Activated T-cell treated with anti-CD3 and anti-CD28 coated beads, Interleukin-2, amount 50 U/mL, for 24 hours (primary cell): ENCODE measurements at regions not wholly inside any gene's neighbourhood (a gene's known extent, or its start where the extent isn't known, plus 50 kb on each side); places are given as distances from the start of the nearest gene placed in this dataset.
"Not testable (repeated sequence)": the region's sequence is repeated elsewhere in the genome, so short reads cannot be mapped to it uniquely, and the experiment has no call there.

Experiments used
- DNase-seq: peaks from one replicate; pipeline ENCODE4 v3.0.0-alpha.2; 2020
- H3K27ac Mint-ChIP-seq: 2 replicates; pipeline ENCODE4 v1.8.0; 2020; ENCODE audit warnings: mild to moderate bottlenecking, mixed read lengths
- H3K27me3 Mint-ChIP-seq: 2 replicates; pipeline ENCODE4 v1.8.0; 2020; ENCODE audit warnings: mixed read lengths
- H3K36me3 Mint-ChIP-seq: 2 replicates; pipeline ENCODE4 v1.8.0; 2020; ENCODE audit warnings: low read depth, mixed read lengths
- H3K4me1 Mint-ChIP-seq: 2 replicates; pipeline ENCODE4 v1.8.0; 2020; ENCODE audit warnings: low read depth, mixed read lengths
- H3K4me3 Mint-ChIP-seq: 2 replicates; pipeline ENCODE4 v1.8.0; 2020; ENCODE audit warnings: mild to moderate bottlenecking, moderate library complexity, mixed read lengths
- H3K9me3 Mint-ChIP-seq: 2 replicates; pipeline ENCODE4 v1.8.0; 2020; ENCODE audit warnings: mixed read lengths

DNA sequence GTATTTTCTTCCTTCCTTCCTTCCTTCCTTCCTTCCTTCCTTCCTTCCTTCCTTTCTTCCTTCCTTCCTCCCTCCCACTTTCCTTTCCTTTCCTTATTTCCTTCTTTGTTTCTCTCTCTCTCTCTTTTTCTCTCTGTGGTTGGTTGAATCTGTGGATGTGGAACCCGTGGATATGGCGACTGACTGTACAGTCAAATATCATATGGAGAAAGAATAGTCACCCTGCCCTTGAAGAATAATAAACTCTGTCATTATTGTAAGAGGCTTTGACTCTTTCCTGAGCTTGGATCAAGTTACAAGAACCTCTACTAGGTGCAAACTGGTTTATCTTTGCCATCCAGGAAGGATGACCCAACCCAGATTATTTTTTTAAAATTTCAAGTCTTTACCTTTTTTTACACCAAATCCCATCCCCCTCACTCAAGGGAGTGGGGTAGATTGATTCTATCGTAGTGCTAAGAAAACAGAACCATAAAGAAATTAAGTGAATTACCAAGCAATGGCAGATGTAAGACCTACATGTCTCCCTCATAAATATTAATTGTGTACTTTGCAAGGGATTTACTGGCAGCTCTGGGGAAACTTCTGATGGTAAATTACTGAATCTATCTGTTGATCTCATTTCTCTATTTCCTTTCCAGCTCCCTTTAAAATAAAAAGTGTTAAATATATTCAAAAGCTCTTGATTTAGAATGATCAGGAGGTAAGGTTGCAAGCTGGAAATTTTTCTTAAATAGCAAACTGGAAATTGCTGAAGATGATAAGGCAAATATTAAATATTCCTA is 667.5 kb downstream of the UTRN start:
- no peak overlapping the region for H3K27ac Mint-ChIP-seq
- H3K27me3 Mint-ChIP-seq: no peaks in the 10 kb centered on the region
- DNase-seq: no peak
- no peaks in the 10 kb centered on the region for H3K36me3 Mint-ChIP-seq
- H3K4me3 Mint-ChIP-seq: no peak overlapping the region
- H3K9me3 Mint-ChIP-seq: no peaks in the 10 kb centered on the region
- H3K4me1 Mint-ChIP-seq: no peaks in the 10 kb centered on the region

DNA sequence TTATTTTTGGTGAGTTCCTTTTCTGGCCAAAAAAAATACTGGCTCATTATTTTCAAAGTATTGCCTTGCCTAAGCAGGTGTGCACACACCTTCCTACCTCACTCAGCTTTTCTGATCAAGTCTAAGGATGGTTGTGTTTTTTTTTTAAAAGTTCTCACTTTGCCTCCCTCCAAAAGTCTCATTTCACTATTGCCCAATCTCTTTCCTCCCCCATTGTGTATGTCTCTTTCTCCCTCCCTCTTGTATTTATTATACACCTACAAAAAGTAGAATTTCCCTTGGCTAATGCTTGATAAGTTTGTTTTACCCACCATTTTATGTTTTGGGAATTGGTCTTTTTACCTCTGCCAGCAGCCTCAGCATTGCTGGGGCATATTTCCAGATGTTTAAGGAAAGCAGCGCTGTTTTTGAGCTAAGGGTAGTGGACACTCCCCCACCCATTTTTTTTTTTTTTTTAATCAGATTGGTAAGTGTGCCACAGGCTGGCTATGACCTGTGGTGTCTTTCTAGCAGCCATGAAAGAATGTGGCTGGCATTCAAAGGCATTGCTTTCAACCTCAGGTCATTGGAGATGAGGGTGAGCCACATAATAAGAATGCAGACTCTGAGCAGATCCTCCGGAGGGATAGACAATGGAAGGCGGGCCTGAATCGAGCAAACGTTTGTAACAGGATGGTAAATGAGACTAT is 668.6 kb downstream of the UTRN start:
- H3K4me3 Mint-ChIP-seq: no peak overlapping the region
- no peak overlapping the region for H3K27ac Mint-ChIP-seq
- H3K36me3 Mint-ChIP-seq: no peaks in the 10 kb centered on the region
- no peaks in the 10 kb centered on the region for H3K27me3 Mint-ChIP-seq
- DNase-seq: no peak
- H3K4me1 Mint-ChIP-seq: no peaks in the 10 kb centered on the region
- no peaks in the 10 kb centered on the region for H3K9me3 Mint-ChIP-seq

- Mint-ChIP-seq H3K27ac (no peak overlapping the region), H3K36me3 (no peaks in the 10 kb centered on the region), H3K4me1 (no peaks in the 10 kb centered on the region), H3K27me3 (no peaks in the 10 kb centered on the region), H3K9me3 (no peaks in the 10 kb centered on the region), H3K4me3 (no peak overlapping the region)
- no peak for DNase-seq
Measured at GRCh38 chr6:144954241-144954556, 669.1 kb downstream of the UTRN start.

DNA sequence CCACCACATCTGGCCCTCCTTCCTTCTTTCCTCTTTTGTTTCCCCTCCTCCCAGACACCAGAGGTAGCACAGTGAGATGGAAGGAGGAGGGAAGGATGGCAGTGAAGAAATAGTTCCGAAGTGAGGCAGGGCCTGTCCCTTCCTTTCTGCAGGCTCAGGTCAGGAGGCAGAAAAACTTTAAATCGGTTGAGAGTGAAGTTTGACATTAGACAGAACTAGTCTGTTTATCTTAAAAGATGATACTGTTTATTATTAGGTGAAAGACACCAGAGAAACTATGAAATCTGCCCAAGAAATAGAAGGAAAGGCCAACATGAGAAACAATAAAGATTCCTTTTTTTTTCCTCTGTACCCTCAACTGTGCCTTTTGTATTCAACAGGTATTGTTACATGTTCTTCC is 670.3 kb downstream of the UTRN start:
- H3K4me3 Mint-ChIP-seq: no peak overlapping the region
- H3K36me3 Mint-ChIP-seq: no peaks in the 10 kb centered on the region
- no peak for DNase-seq
- no peak overlapping the region for H3K27ac Mint-ChIP-seq
- no peaks in the 10 kb centered on the region for H3K27me3 Mint-ChIP-seq
- H3K9me3 Mint-ChIP-seq: no peaks in the 10 kb centered on the region
- H3K4me1 Mint-ChIP-seq: no peaks in the 10 kb centered on the region

DNA sequence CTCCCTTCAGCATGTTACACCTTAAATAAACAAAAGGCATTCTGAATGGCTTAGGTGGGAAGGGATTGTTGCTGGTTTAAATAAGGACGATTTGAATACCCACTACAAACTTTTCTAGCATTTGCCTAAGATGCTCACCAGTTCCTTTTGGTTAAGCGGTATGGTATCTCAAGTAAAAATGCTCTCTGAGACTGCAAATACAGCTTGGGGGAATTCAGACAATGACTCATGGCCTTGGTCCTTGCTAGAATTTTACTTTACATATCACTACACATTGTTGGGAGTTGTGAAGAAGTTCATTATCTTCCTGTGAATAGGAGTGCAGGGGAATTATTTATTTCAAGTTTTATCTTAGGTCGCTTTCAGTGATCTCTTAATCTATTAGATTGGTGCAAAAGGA is 670.7 kb downstream of the UTRN start:
- Mint-ChIP-seq H3K36me3 (no peaks in the 10 kb centered on the region), H3K4me3 (no peak overlapping the region), H3K9me3 (no peaks in the 10 kb centered on the region), H3K27me3 (no peaks in the 10 kb centered on the region), H3K4me1 (no peaks in the 10 kb centered on the region), H3K27ac (no peak overlapping the region)
- DNase-seq: no peak

- not testable (repeated sequence) for H3K9me3 Mint-ChIP-seq, H3K36me3 Mint-ChIP-seq, H3K27me3 Mint-ChIP-seq, DNase-seq, H3K27ac Mint-ChIP-seq, H3K4me3 Mint-ChIP-seq, H3K4me1 Mint-ChIP-seq
Measured at GRCh38 chr6:144956697-144957096, 671.6 kb downstream of the UTRN start.

GRCh38 chr6:144957236-144957937 is 672.3 kb downstream of the UTRN start:
- Mint-ChIP-seq H3K4me3 (no peak overlapping the region), H3K27me3 (peaks cover 4% of the 10 kb centered on the region), H3K9me3 (no peaks in the 10 kb centered on the region), H3K4me1 (no peaks in the 10 kb centered on the region), H3K27ac (no peak overlapping the region), H3K36me3 (no peaks in the 10 kb centered on the region)
- DNase-seq: no peak

DNA sequence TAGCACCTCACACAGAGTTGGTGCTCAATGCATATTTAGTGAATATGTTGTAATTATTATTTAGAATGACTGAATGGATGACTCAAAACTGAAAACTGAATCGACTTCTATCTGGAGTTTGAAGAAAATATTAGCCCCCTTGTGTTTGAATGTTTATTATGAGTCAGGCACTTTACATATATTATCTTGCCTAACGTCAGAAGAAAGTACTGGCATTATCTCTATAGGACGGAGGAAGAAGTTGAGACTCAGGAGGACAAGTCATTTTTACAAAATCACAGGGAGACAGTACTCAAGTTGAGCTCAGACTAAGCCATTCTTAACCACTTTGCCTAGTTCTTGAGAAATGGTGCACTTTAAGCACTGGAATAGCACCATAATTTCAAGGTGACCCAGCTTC is 684.0 kb downstream of the UTRN start:
- no peaks in the 10 kb centered on the region for H3K9me3 Mint-ChIP-seq
- peaks cover 27% of the 10 kb centered on the region for H3K27me3 Mint-ChIP-seq
- H3K27ac Mint-ChIP-seq: no peak overlapping the region
- H3K4me1 Mint-ChIP-seq: no peaks in the 10 kb centered on the region
- no peak for DNase-seq
- H3K4me3 Mint-ChIP-seq: no peak overlapping the region
- no peaks in the 10 kb centered on the region for H3K36me3 Mint-ChIP-seq

DNA sequence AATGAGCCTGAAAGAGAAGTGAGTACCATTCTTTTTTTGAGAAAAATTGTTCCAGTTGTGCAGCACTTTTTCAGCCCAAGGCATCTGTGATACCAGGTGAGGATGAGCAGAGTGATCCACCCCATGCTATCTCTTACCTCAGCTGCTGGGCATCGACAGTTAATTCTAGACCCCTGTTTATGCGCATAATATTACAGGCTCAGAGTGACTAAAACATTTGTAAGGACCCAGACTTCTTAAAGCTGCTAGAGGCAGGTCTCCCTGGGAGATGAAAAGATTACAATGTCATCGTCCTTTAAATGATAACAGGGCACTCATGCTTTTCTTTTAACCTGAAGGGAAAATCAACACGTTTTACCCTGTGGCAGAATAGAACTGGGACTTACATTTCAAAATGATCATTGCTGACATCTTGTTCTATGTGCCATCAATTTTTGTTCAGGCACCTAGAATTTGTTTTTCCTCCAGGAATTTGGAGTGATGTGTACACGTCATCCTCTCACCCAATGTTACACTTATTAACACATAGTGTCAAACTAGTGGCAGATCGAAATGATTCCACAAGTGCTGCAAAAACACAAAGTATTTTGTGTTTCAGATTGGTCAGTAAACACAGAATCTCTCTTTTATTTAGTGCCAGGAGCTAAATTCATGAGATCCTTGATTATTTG is 684.6 kb downstream of the UTRN start:
- no peak for DNase-seq
- peaks cover 25% of the 10 kb centered on the region for H3K27me3 Mint-ChIP-seq
- H3K27ac Mint-ChIP-seq: no peak overlapping the region
- no peaks in the 10 kb centered on the region for H3K36me3 Mint-ChIP-seq
- H3K9me3 Mint-ChIP-seq: no peaks in the 10 kb centered on the region
- no peak overlapping the region for H3K4me3 Mint-ChIP-seq
- no peaks in the 10 kb centered on the region for H3K4me1 Mint-ChIP-seq

DNA sequence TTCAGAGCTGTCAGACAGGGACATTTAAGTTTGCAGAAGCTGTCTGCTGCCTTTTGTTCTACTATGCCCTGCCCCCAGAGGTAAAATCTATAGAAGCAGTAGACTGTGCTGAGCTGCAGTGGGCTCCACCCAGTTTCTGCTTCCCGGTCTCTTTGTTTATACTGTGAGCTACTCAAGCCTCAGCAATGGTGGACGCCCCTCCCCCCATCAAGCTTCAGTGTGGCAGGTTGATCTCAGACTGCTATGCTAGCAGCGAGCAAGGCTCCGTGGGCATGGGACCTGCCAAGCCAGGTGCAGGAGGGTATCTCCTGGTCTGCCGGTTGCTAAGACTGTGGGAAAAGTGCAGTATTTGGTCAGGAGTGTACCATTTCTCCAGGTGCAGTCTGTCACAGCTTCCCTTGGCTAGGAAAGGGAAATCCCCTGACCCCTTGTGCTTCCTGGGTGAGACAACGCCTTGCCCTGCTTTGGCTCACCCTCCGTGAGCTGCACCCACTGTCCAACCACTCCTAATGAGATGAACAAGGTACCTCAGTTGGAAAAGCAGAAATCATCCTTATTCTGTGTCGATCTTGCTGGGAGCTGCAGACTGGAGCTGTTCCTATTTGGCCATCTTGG is 692.2 kb downstream of the UTRN start:
- H3K4me3 Mint-ChIP-seq, H3K4me1 Mint-ChIP-seq, H3K36me3 Mint-ChIP-seq, H3K9me3 Mint-ChIP-seq, H3K27ac Mint-ChIP-seq, DNase-seq: not testable (repeated sequence)
- peaks cover 14% of the 10 kb centered on the region for H3K27me3 Mint-ChIP-seq

DNA sequence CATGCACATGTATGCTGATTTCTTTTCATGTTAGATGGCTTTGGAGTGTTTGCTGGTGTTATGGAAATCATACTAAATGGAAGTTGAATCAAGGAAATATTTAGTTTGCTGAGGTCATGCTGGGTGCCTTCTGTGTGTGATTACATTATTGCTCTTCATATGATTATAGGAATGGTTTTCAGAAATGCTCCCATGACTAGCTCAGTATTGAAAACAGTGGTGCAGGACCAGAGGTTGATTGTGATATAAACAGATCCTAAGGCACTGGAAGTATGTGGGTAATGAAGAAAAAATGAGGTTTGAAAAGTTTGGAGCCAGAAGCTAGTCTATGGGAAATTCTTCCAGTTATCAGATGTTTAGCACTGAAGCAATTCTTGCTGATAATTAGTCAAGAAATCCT is 693.1 kb downstream of the UTRN start:
- no peaks in the 10 kb centered on the region for H3K36me3 Mint-ChIP-seq
- H3K27ac Mint-ChIP-seq: no peak overlapping the region
- peaks cover 14% of the 10 kb centered on the region for H3K27me3 Mint-ChIP-seq
- no peaks in the 10 kb centered on the region for H3K4me1 Mint-ChIP-seq
- no peaks in the 10 kb centered on the region for H3K9me3 Mint-ChIP-seq
- DNase-seq: no peak
- H3K4me3 Mint-ChIP-seq: no peak overlapping the region

- DNase-seq: no peak
- Mint-ChIP-seq H3K27ac (no peak overlapping the region), H3K9me3 (peaks cover 4% of the 10 kb centered on the region), H3K4me3 (no peak overlapping the region), H3K36me3 (no peaks in the 10 kb centered on the region), H3K27me3 (peaks cover 30% of the 10 kb centered on the region), H3K4me1 (no peaks in the 10 kb centered on the region)
Measured at GRCh38 chr6:144986271-144986670, 701.1 kb downstream of the UTRN start.

DNA sequence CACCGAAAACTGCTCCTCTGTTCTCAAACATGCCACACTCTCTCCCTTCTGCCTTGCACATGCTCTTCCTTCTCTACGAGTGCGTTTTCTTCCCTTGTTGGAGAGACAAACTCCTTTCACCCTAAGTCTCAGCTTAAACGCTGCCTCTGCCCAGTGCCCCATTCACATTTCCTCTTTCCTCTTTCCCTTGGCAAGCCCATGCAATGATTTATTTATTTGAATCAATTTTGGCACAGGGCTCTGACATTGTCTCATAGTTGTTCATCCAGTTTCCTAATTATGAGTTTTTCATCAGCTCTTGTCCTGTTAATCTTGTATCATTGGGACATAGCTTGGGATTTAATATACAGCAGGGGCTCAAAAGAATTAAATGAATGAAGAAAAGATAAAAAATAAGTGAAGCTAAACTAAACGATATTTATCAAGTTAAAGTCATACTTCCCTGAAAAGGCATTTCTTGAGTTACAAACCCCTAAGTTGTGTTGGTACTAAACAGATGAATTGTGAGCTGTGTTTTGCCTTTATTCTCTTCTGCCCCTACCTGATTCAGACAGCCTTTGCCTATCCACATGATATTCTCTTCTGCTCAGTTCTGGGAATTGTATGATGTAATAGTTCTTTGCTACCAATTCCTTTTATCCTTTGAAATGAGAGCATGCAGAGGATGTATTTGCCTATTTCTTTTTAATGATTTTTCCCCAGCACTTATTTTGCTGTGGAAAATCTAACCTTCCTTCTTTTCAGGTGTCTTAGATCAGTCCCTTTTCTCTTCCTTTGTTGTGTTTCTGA is 704.4 kb downstream of the UTRN start:
- Mint-ChIP-seq H3K27ac (no peak overlapping the region), H3K36me3 (no peaks in the 10 kb centered on the region), H3K4me1 (no peaks in the 10 kb centered on the region), H3K9me3 (peaks cover 4% of the 10 kb centered on the region), H3K4me3 (no peak overlapping the region), H3K27me3 (peaks cover 53% of the 10 kb centered on the region)
- no peak for DNase-seq

DNA sequence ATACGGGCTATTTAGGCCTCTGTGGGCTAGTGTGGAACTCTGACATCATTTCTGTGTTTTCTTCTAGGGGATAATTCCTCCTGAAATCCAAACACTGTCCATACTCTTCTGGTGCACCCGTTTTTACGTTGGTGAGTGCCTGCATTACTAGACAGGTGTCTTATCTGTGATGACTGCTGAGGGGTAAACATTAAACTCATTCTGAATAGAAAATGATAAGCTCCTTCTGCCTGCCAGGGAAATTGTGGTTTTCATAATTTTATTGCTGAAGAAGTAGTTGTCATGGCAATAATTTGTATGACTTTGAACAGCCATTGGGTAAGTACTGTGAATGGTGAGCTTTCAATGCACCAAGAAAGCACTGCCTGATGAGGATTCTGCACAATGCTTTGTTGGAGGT is 705.6 kb downstream of the UTRN start:
- peaks cover 60% of the 10 kb centered on the region for H3K27me3 Mint-ChIP-seq
- H3K27ac Mint-ChIP-seq: no peak overlapping the region
- no peaks in the 10 kb centered on the region for H3K4me1 Mint-ChIP-seq
- no peaks in the 10 kb centered on the region for H3K36me3 Mint-ChIP-seq
- H3K4me3 Mint-ChIP-seq: no peak overlapping the region
- DNase-seq: no peak
- H3K9me3 Mint-ChIP-seq: no peaks in the 10 kb centered on the region
